NCI-H226 (cell line): ENCODE measurements at regions not wholly inside any gene's neighbourhood (a gene's known extent, or its start where the extent isn't known, plus 50 kb on each side); places are given as distances from the start of the nearest gene placed in this dataset.
"Not testable (repeated sequence)": the region's sequence is repeated elsewhere in the genome, so short reads cannot be mapped to it uniquely, and the experiment has no call there.

Experiments
- DNase-seq: peaks from one replicate; pipeline ENCODE4 v3.0.0-alpha.2; 2015

DNA sequence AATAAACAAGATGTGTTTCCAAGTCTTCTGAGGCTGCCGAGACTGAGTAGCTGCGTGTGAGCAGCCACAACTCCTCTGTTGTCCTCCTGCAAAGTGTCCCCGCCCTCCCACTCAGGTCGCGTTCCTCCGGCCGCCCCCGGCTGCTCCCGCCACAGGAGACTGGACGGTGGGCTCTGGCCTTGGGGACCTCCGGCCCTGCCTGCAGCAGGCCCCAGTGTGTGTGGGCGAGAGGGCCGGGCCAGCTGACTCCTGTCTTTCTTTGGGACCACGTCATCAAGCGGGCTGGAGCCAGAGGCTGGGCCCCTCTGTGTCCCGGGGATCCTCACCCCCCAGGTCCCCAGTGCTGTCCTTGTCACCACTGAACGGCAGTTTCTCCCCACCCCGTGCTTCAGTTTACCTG, 175.3 kb downstream of the NPIPB11 start:
- DNase-seq, result no peak

GRCh38 chr16:29230671-29231096, 175.8 kb downstream of the NPIPB11 start:
- no peak for DNase-seq

DNA sequence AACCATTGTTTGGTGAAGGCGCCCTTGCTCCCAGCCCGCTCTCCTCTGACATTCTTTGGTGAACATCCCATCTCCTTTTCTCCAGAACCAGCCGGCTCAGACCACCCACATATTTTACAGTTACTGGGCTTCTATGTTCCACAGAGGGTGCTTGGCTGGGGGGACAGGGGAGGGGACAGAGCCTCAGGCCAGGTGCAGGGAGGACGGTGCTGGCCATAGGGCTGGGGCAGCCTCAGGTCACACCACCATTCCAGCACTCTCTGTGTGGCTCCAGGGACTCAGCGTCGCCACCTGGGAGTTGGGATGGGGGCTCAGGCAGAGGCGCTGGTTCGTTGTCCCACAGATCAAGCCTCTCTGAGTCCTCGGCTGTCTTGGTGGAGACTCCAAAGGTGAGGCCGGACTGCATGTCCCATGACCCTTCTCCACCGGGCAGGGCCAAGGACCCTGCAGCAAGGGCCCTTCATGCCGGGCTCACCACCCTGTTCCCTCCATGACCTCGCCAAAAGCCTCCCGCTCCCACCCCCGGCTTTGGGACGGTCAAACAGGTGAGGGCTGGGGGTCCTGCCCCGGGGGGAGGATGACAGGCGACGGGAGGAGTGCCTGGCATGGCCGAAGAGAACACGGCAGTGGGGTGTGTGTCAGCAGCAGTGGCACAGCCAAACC, 176.4 kb downstream of the NPIPB11 start:
- not testable (repeated sequence) for DNase-seq

- DNase-seq, result not testable (repeated sequence)
These were observed 176.9 kb downstream of the NPIPB11 start for GRCh38 chr16:29229616-29230005.

DNA sequence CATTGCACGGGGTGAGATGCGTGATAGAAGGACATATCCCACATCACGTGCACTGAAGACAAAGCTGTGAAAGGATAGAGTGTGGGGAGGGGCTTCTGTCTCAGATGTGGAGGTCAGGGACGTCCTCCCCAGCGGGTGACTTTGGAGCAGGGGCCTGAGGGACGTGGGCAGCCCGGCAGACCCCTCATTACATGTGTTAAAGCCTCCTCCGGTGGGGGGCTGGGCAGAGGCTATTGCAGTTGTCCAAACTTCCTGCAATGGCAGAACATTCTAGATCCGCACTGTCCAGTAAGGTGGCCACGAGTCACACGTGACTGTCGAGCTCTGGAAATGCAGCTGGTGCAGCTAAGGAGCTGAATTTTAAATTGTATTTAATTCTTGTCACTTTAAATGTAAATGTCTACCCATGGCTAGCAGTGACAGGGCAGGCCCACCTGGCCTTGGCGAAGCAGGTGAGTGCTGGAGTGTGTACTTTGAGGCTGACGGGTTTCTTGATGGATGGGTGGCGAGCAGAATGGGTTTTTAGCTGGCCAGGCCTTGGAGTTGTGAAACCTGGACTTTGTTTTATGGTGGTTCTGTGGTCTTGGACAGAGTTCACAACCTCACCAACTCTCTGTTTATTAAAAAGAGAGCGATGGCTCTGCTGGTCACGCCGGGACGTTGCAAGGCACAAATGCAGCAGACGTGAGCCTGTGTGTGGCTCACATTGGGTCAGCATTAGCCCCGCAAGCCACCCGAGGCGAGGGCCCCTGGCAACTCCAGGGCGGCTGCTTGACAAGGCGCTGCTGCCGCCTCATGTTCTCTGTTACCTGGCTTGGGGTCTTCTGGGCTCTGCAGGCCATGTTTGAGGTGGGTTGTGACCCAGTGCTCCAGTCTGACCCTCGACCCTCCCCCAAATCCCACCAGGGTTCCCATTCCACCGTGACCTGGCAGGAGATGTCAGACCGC, 177.6 kb downstream of the NPIPB11 start:
- not testable (repeated sequence) for DNase-seq

DNA sequence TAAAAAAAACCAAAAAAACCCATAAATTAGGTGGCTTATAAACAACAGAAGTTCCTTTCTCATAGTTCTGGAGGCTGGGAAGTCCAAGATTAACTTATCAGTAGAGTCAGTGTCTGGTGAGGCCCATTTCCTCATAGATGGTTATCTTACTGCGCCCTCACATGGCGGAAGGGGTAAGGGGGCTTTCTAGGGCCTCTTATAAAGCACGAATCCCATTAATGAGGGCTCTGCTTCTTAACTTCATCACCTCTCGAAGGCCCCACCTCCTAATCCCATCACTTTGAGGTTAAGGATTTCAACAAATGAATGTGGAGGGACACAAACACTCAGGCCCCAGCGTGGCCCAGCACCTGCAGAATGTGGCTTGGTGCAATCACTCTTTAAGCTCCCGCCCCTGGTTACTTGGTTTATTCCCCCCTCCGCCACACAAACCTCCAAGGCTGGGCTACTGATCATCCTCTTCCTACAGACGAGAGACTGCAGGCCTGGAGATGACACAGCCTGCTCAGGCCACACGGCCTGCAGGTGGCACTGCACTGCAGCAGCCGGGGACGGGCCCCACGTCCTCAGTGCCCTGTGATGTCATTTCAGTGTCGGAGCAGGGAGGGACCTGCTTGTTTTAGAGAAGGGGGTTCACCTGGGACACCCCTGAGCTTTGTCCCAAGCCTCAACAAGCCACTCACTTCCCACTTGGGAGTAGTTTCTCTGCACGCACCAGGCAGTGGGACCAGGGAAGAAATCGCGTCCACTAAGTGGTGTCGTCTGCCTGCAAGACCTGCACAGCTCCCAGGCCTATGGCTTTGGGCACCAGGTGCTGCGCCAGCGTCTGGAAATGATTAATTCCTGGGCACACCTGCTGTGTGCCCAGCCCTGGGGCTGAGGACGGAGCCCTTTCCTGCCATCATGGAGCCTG, 178.5 kb downstream of the NPIPB11 start:
- peak; percentile 9 for DNase-seq

- no peak for DNase-seq
These were observed 179.7 kb downstream of the NPIPB11 start for GRCh38 chr16:29226782-29227181.

GRCh38 chr16:29224675-29225074, 181.8 kb downstream of the NPIPB11 start:
- not testable (repeated sequence) for DNase-seq

DNA sequence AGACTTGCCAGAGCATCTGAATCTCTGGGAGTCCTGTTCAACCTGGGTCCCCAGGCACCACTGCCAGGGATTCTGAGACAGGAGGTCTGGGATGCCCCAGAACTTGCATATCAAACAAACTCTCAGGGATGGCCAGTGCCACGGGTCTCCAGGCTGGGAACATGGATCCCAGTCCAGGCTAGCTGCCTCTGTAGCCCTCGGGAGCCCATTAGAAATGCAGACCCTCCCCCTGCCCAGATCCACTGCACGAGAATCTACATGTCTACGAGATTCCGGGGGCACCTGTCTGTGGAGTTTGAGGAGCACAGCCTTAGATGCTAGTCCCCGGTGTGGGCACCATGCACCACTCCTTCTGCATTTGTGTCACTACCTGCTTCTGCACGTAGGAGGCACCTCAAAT, 183.9 kb downstream of the NPIPB11 start:
- DNase-seq, result not testable (repeated sequence)

- not testable (repeated sequence) for DNase-seq
These were observed 184.5 kb downstream of the NPIPB11 start for GRCh38 chr16:29222008-29222407.

- not testable (repeated sequence) for DNase-seq
These were observed 185.1 kb downstream of the NPIPB11 start for GRCh38 chr16:29221281-29221955.

DNA sequence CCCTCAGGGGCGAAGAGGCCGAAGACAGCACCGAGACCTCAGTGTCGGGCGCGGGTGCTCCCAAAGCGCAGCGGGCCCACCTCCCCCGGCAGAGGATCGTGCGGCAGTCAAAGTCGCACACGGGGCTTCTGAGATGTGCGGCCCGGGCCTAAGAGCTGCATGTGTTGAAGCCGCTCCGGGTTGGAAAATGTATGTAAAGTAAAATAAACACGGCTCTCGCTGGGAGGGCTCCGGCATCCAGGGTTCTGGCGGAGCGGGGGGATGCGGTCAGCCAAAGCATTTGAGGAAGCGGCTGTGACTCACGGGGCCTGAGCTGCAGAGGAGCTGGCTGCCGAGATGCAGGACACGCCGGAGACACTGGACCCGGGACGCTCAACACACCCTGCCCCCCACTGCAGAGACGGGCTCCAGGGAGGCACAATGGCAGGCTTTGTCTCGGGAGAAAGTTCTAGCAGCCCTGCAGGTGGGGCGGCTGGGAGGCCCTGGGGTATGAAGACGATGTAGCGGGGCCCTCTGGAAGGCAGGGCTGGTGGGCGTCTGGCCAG, 185.8 kb downstream of the NPIPB11 start:
- DNase-seq, result not testable (repeated sequence)

DNA sequence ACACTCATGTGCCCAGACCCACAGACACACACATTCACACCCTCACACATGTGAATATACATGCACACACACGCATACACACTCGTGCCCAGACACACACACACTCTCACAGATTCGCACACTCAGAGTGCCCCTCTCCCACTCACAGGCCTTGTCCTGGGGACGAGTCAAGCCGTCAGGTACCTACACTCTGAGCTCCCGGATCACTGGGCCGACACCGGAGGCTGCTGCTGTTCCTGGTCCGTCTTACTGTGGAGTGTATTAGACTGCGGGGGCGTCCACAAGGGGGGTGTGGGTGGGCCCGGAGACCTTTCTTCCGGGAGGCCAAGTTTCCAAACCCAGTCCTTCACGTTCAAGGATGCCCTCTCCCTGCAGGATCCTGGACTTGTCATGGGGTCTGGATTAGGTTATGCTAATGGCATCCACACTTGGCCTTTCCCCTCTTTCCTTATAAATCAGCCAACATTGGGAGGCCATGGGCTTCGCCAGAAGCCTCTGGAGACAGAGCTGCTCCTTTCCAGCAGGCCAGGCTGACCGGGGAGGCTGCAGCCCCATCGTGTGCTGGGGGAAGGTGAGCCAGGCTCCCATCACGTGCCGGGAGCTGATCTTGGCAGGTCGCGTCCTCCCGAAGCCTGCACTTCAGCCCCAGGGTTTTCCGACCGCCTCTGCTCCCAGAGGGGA, 186.4 kb downstream of the NPIPB11 start:
- not testable (repeated sequence) for DNase-seq

DNA sequence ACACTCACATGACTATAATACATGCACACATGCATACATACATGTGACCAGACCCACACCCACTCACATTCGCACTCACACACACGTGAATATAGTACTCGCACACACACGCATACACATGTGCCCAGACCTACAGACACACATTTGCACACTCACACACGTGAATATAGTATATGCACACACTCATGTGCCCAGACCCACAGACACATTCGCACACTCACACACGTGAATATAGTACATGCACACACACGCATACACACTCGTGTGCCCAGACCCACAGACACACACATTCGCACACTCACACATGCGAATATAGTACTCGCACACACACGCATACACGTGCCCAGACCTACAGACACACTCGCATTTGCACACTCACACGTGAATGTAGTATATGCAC, 186.9 kb downstream of the NPIPB11 start:
- not testable (repeated sequence) for DNase-seq

DNA sequence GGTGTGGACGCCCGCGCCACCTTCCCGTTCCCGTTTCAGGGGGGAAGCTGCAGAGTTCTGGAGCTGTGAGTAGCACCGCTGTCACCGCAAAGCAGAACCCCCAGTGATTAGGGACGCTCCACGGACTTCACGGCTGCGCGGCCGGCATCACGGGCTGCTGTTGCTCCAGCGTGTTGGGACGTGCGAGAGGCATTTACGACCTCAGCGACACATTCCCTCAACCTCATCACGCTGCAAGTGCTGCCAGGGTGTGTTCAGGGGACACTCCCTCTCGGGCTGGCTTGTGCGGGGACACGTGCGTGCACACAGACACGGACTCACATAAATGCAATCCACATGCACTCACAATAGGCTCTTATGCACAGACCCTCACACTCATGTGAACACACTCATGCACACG, 187.9 kb downstream of the NPIPB11 start:
- DNase-seq, result not testable (repeated sequence)

- not testable (repeated sequence) for DNase-seq
These were observed 188.3 kb downstream of the NPIPB11 start for GRCh38 chr16:29218171-29218570.

DNA sequence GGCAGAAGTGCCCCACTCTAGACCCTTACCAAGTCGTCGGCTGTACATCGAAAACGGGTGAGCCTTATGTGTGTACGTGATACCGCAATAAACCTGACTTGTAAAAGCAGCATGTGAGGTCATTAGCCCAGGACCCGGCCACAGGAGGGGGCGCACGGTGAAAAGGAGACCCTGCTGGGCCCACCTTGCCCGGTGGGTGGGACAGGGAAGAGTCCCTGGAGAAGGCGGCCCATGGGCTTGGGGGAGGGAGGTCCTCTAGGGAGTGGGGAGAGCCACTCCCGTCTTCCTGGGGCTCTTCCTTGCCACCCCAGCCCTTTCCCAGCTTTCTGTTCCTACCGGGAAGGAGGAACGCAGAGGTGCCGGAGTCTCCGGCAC, 188.8 kb downstream of the NPIPB11 start:
- not testable (repeated sequence) for DNase-seq

- DNase-seq, result not testable (repeated sequence)
These were observed 189.3 kb downstream of the NPIPB11 start for GRCh38 chr16:29217104-29217751.

DNA sequence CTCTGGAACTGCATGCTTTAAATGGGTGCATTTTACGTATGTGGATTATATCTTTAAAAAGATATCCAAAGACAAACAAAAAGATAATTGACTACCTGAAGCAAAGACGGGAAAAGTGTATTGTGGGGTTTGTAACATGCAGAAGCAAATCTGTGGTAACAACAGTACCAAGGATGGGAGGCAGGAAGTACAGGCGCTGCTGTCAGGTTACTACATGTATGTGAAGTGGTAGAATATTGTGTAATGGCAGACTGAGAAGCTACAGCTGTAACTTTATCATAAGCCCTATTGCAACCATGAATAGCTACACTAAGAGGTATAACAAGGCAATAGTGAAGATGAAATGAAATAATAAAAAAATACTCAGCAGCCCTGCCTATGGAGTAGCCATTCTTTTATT, 192.7 kb downstream of the NPIPB11 start:
- not testable (repeated sequence) for DNase-seq

DNA sequence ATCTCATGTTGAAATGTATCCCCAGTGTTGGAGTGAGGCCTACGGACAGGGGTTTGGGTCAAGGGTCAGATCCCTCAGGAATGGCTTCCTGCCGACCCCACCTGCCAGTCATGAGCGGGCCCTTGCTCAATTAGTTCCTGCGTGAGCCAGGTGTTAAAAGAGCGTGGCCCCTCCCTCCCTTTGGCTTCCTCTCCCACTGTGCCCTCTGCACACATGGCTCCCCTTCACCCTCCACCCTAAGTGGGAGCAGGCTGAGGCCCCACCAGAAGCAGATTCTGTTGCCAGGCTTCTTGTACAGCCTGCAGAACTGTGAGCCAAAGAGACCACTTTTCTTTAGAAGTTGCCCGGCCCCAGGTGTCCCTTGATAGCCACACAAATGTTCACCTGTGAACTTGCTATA, 193.3 kb downstream of the NPIPB11 start:
- DNase-seq, result not testable (repeated sequence)
